A549 (cell line): ENCODE measurements at regions not wholly inside any gene's neighbourhood (a gene's known extent, or its start where the extent isn't known, plus 50 kb on each side); places are given as distances from the start of the nearest gene placed in this dataset.

Experiments
- BHLHE40 ChIP-seq: IDR thresholded peaks from 2 replicates; pipeline ENCODE4 v1.6.1; 2012; ENCODE audit warnings: low read depth, low read length, inconsistent platforms
- CEBPB ChIP-seq, 2 experiments: fragments of >200 bp in 1 of 2; sonication (Bioruptor Twin) in 1 of 2; formaldehyde crosslinking in 1 of 2; IDR thresholded peaks; 2 replicates each; pipeline ENCODE4 v1.6.1; 2012 to 2016
- CHD2 ChIP-seq: fragments of 150-350 bp; IDR thresholded peaks from 2 replicates; pipeline ENCODE4 v1.6.1; 2014; ENCODE audit warnings: low read length; ENCODE audit not compliant: partially characterized antibody
- CHD4 ChIP-seq: fragments of 200-600 bp; sonication (generic); IDR thresholded peaks from 2 replicates; pipeline ENCODE4 v1.6.1; 2016; ENCODE audit warnings: antibody characterized with exemption, mild to moderate bottlenecking, borderline replicate concordance
- CTCF ChIP-seq: fragments of >200 bp; sonication (Bioruptor Twin); formaldehyde crosslinking; IDR thresholded peaks from 3 replicates; pipeline ENCODE4 v1.5.1; 2016
- ELK1 ChIP-seq: fragments of 150-350 bp; IDR thresholded peaks from 2 replicates; pipeline ENCODE4 v1.6.1; 2014; ENCODE audit warnings: low read depth, mild to moderate bottlenecking, low read length
- NFE2L2 ChIP-seq: fragments of 150-350 bp; conservative IDR thresholded peaks from 2 replicates; pipeline ENCODE4 v1.6.1; 2014; ENCODE audit warnings: low read length
- NPAS2 ChIP-seq: fragments of 250-450 bp; sonication (Bioruptor Pico); IDR thresholded peaks from 2 replicates; pipeline ENCODE4 v1.8.0; 2022; ENCODE audit warnings: mild to moderate bottlenecking, moderate library complexity, borderline replicate concordance
- POLR2A ChIP-seq: IDR thresholded peaks from 2 replicates; pipeline ENCODE4 v1.6.1; 2012; ENCODE audit warnings: mild to moderate bottlenecking, low read length
- RAD21 ChIP-seq, 2 experiments: fragments of >200 bp in 1 of 2; sonication (Bioruptor Twin) in 1 of 2; formaldehyde crosslinking in 1 of 2; IDR thresholded peaks in 1 of 2; conservative IDR thresholded peaks in 1 of 2; 2 replicates in 1 of 2; 3 replicates in 1 of 2; pipeline ENCODE4 v1.6.1; 2012 to 2018; ENCODE audit warnings: inconsistent platforms in 1 of 2
- REST ChIP-seq: fragments of 200-600 bp; sonication (generic); IDR thresholded peaks from 2 replicates; pipeline ENCODE4 v1.6.1; 2016; ENCODE audit warnings: antibody characterized with exemption, mild to moderate bottlenecking, moderate library complexity
- SREBF2 ChIP-seq: fragments of 450-650 bp; IDR thresholded peaks from 2 replicates; pipeline ENCODE4 v1.6.1; 2014; ENCODE audit warnings: mild to moderate bottlenecking, moderate library complexity
- ZFP36 ChIP-seq: fragments of 450-650 bp; IDR thresholded peaks from 2 replicates; pipeline ENCODE4 v1.6.1; 2014; ENCODE audit warnings: borderline replicate concordance; ENCODE audit not compliant: partially characterized antibody

GRCh38 chr3:102142379-102143060 is 292.3 kb upstream of the ZPLD1 start:
- TF ChIP-seq CTCF (no peak), ZFP36 (no peak), BHLHE40 (no peak), CHD4 (no peak), SREBF2 (no peak), NPAS2 (no peak), POLR2A (no peak), NFE2L2 (no peak), ELK1 (no peak), CEBPB (IDR thresholded peaks at IDR 0.05) (no peak), CHD2 (no peak), REST (no peak), RAD21 (conservative IDR thresholded peaks at IDR 0.05 in 1 of 2, IDR thresholded peaks at IDR 0.05 in 1 of 2) (no peak)
